ENCODE measurements at regions not wholly inside any gene's neighbourhood (a gene's known extent, or its start where the extent isn't known, plus 50 kb on each side); places are given as distances from the start of the nearest gene placed in this dataset.

DNA sequence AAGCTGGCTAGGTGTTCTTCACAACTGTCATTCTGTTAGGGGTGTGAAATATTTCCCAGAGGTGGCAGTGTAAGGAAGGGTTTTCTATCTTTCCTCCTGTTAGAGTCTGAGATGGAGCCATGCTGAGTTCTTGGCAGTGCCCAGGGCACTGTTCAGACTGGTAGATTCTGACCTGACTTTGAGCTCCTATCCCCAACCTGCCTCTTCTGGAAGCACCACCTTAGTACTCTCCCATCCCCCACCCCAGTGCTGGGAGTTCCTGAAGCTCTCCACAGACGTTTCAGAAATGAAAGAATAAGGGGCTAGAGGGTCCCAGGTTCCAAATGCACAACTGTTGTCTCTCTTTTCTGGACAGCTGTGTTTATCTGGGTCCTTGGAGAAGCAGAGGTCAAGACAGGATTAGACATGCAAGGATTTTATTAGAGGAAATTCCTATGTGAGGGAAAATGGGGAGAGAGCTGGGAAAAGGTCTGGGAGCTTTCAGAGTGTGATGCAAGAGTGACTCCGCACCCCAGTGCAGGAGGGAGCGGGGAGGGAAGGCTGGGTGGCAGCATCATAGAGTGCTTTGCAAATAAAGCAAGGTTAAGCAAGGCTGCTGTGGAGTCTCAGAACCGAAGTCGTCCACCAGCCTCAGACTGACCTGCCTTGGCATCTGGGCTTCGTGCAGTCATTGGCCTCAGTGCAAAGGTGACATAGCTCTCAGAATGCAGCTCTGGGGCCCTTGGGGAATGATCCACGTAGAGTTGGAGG, 75.5 kb downstream of the SLC4A3 start:
- TF ChIP-seq SETDB1 (IDR thresholded peaks at IDR 0.05; ENCODE audit: insufficient read length, low read length) (no peak), ZSCAN16 (tag by site-specific recombination; IDR thresholded peaks at IDR 0.05) (no peak), ZNF629 (tag by site-specific recombination; IDR thresholded peaks at IDR 0.05) (no peak)
- TF ChIP-seq, protein P1, sequence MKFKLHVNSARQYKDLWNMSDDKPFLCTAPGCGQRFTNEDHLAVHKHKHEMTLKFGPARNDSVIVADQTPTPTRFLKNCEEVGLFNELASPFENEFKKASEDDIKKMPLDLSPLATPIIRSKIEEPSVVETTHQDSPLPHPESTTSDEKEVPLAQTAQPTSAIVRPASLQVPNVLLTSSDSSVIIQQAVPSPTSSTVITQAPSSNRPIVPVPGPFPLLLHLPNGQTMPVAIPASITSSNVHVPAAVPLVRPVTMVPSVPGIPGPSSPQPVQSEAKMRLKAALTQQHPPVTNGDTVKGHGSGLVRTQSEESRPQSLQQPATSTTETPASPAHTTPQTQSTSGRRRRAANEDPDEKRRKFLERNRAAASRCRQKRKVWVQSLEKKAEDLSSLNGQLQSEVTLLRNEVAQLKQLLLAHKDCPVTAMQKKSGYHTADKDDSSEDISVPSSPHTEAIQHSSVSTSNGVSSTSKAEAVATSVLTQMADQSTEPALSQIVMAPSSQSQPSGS (tag by site-specific recombination; IDR thresholded peaks at IDR 0.05; ENCODE audit: low read depth), result no peak
